Stimulated activated CD4-positive, alpha-beta T cell treated with anti-CD3 and anti-CD28 coated beads, TNF-alpha, amount 100 ng/mL, for 24 hours (primary cell): ENCODE measurements at regions not wholly inside any gene's neighbourhood (a gene's known extent, or its start where the extent isn't known, plus 50 kb on each side); places are given as distances from the start of the nearest gene placed in this dataset.
"Not testable (repeated sequence)": the region's sequence is repeated elsewhere in the genome, so short reads cannot be mapped to it uniquely, and the experiment has no call there.

Experiments used
- DNase-seq, 3 experiments: peaks; one replicate each; pipeline ENCODE4 v3.0.0-alpha.2; 2020; ENCODE audit warnings: low read depth in 3 of 3

DNA sequence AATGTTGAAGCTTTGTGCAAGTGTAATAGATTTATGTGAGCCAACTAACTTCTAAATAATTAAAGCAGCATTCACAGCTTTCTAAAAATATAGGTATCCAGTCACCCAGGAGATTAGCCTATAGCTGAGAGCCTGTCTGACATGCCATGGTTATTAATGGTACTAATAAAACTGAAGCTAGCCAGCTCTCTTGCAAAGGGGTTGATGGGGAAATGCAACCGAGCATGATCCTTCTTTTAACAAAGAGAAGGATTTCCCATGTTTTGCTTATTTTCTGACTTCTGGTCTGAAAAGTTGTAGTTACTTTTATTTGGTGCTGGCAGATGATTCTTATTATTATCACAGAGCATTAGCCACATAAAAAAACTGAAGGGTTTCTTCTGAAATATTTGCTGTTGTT is 488.7 kb upstream of the CYLC2 start:
- DNase-seq, result no peak

DNA sequence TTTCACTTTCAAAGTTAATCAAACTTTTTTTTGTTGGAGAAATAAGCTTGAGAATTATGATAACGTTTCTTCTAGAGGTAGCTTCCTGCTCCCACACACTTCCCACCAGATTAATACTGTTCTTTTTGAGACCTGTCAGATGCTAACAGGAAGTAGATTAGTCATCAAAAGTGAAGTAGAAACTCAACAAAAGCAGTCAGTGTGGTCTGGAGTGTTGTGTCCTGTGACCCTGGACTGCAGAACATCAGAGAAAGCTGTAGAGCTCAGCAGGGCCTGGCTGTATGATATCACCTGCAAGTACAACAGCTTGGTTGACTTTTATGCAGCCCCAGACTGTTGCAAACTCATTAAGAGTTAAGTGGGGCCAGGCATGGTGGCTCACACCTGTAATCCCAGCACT is 495.7 kb upstream of the CYLC2 start:
- no peak for DNase-seq

DNA sequence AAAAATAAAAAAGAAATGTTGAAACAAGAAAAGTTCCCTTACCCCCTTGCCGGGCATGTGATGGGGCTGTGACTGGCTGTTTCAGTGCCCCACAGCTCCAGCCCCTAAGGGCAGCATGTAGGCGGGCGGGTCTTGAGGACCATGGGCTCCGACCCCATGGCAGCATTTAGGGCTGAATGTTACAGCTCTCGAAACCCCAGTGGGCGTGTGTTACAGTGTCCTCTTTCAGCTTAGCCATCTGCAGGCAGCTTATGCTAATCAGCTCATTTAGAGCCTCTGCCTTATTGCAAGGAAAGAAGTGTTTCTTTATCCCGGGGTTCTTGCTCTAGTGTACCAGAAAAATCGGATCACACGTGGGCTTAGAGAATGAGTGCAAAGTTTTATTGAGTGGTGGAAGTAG is 497.4 kb upstream of the CYLC2 start:
- no peak for DNase-seq

DNA sequence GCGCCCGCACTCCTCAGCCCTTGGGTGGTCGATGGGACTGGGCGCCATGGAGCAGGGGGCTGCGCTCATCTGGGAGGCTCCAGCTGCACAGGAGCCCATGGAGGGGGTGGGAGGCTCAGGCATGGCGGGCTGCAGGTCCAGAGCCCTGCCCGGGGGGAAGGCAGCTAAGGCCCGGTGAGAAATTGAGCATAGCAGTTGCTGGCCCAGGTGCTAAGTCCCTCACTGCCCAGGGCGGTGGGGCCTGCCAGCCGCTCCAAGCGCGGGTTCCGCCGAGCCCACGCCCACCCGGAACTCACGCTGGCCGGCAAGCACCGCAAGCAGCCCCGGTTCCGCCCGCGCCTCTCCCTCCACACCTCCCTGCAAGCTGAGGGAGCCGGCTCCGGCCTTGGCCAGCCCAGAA is 508.2 kb upstream of the CYLC2 start:
- not testable (repeated sequence) for DNase-seq

DNA sequence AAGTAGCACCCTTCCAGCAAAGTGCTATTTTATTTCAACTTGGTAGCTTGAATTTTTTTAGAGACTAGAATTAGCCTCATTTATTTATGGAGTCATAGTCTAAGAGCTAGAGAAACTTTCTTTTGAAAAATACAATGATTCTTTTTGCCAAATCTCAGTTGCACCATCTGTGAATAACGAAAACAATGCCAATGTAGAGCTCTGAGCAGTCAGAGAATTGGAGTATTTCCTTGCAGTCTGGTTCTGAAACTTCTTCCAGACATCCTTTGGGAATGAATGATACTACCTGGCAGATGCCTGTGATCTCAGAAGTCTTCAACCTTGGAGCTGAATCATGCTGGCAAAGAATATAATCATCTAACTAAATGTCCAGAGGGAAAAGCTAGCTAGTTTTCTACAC is 511.5 kb upstream of the CYLC2 start:
- no peak for DNase-seq

DNA sequence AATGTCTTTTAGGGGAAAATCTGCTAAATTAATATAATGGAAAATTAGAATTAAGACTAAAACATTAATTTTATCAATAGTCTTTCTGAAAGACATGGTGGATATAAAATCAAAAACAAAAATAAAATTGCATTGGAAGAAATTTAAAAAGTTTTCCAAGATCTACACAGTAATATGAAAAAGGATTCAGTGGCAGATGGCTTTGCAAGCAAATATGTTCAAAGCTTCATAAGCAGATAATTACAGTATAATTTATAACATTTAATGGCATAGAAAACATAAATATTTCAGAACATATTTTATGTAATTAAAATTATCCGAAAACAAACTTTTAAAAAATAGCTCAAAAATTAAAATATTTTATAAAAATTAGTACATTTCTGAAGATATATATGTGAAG is 512.4 kb upstream of the CYLC2 start:
- DNase-seq, result no peak

DNA sequence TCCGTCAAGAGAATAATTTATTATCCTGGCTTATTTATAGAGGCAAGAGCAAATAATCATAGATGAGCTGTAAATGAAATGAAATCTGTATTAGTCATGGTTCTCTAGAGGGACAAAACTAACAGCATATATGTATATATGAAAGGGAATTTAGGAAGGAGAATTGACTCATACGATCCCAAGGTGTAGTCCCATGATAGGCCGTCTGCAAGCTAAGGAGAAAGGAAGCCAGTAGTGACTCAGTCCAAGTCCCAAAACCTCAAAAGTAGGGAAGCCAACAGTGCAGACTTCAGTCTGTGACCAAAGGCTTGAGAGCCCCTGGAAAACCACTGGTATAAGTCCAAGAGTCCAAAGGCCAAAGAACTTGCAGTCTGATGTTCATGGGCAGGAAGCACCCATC is 515.9 kb upstream of the CYLC2 start:
- no peak for DNase-seq

DNA sequence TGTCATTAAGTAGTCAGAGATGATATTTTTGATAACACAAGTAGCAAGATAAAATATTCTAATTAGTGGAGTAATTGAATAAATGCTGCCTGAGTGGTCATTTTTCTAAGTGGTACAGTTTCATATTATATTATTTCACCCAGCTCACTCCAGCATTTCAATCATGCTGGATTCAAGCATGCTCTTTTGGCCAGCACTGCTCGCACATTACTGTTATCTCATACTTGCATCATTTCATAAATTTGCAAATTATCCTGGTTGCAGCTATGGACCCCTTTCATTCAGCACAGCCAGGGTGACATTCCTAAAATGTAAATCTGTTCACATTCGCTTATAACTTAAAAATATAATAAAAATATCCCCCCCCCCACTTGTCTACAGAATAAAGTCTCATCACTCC is 520.8 kb upstream of the CYLC2 start:
- DNase-seq, result no peak

DNA sequence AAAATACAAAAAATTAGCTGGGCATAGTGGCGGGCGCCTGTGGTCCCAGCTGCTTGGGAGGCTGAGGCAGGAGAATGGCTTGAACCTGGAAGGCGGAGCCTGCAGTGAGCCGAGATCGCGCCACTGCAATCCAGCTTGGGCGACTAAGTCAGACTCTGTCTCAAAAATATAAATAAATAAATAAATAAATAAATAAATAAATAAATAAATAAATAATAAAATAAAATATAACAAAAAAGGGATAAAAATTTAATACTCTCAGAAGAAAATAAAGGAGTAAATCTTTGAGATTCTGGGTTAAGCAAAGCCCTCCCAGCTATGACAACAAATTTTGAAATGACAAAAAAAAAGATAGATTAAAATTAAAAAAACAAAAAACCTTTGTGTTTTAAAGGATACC is 525.7 kb upstream of the CYLC2 start:
- DNase-seq, result not testable (repeated sequence)

DNA sequence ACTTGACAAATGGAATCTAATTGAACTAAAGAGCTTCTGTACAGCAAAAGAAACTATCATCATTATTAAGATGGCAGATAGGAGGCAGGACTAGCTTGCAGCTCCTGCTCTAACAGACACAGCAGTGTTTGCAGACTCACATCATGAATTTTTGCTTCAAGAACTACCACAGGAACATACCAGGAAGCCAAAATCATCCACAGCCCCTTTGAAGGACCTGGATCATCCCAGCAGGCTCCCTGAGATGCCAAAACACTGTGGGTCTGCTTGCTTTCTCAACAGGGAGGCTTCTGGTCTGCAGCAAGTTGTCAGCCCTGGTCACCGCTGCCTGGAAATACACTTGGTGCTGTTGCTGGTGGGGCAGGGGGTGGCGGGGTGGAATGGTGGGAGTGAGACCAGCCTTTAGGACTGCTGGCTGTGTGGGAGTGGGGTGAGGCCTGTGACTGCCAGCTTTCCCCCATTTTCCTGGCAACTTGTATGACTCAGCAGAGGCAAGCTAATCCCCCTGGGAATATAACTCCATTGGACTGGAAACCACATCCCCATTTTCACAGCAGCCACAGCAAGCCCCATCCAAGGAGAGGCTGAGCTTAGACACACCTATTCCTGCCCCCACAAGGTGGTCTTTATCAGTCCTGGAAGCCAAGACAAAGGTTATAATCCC is 533.8 kb upstream of the CYLC2 start:
- no peak for DNase-seq

DNA sequence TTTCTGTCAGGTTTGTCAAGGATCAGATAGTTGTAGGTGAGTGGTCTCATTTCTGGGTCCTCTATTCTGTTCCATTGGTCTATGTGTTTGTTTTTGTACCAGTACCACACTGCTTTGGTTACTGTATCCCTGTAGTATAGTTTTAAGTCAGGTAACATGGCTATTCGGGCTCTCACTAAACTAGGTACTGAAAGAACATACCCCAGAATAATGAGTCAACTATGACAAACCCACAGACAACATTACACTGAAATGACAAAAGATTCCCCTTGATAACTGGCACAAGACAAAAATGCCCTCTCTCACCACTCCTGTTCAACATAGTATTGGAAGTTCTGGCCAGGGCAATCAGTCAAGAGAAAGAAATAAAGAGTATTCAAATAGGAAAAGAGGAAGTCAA is 535.3 kb upstream of the CYLC2 start:
- DNase-seq, result no peak

DNA sequence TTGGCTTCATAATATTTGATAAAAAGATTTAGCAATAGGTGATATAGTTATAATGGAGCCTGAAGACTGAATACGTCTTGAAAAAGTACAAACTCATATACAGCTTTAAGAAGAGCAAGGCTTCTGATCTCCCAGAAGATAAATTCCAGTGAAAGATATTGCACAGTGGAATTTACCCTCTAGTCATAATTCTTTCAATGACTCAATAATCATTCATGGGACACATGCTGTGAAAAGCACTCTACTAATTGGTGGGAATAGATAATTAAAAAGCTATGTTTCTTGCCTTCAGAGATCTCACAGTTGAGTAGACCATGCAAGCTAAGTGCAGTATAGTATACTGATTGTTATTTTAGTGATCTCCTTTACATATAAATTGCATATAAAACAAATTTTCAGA is 538.6 kb upstream of the CYLC2 start:
- no peak for DNase-seq

DNA sequence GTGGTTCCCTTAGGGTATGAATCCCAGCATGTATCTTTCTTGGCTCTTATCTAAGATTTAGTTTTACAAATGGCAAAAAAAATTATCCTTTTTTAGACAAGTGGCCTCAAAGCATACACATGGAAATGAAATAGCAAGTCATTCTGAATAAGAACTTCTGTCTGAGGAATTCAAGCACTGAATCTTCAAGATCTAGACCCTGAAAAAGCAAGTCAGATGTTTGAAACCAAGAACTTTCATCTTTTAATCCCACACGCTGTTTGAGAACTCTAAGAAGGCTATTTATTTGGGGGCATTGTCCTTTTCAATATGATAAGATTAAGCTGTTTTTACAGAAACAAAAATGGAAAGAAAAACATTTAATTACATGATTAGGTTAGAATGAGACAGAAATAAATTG is 549.2 kb upstream of the CYLC2 start:
- no peak for DNase-seq

DNA sequence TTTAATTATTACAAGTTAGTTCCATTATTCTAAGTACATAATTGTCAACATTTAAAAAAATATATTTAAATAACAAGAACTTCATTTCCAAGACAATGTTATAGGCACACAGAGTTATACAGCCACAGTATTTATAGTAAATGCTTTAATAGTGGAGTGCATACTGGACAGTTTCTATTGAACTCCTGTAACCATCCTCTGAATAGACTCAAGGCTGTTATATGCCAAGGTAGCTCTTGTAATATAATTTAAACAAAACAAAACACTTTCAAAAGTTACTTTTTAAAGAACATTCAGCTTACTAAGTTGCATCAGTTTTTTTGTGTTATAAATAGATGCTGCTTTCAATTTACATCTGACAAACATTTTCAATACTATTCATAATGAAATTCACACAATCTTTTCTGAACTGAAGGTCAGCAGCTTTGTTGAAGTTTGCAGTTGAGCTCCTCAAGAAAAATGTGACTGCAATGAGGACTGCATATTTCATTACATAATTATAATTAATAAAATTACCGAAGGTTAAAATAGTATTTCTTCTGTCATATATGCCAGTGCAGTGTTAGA is 549.9 kb upstream of the CYLC2 start:
- DNase-seq, result no peak

DNA sequence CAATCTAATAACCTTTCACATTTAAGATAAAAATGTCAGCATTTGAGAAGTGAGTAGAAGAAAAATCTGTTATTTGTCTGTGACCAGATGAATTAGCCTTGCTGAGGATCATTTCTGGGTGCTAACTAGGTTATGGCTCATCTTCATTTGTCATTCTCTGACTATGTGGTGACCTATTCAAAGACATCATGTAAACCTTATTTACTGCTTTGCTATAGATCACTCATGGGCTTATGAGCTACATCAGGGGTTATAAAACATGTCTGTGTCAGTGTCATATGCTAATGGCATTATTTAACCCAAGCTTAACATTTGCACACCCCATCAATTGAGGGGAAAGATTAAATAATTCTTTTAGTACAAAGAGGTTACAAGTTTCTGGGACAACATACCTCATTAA is 555.5 kb upstream of the CYLC2 start:
- no peak for DNase-seq

DNA sequence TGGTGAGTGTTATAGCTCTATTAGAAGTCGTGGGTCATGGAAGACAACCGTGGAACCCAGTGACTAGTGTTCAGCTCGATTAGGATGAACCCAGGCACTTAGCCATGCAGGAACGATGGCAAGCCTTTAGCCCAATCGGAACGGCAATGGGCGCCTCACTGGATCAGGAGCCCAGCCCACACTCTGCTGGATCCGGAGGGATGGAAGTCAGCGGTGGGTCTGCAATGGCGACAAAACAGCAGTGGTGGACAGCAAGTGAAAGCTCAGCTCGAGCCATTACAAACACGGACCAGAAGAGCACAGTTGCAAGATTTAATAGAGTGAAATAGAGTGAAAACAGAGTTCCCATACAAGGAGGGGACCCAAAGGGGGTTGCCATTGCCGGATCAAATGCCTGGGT is 558.5 kb upstream of the CYLC2 start:
- DNase-seq, result not testable (repeated sequence)

DNA sequence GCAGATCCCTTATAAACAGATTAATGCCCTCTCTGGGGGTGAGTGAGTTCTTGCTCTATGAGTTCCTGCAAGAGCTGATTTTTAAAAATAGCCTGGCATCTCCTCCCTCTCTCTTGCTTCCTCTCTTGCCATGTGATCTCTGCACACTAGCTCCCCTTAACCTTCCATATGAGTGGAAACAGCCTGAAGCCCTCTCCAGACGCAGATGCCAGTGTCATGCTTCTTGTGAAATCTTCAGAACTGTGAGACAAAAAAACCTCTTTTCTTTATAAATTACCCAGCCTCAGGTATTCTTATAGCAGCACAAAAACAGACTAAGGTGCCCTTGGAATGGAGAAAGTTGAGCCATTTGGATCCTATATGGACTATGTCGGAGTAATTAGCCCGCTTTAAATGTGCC is 559.7 kb upstream of the CYLC2 start:
- DNase-seq, result no peak

DNA sequence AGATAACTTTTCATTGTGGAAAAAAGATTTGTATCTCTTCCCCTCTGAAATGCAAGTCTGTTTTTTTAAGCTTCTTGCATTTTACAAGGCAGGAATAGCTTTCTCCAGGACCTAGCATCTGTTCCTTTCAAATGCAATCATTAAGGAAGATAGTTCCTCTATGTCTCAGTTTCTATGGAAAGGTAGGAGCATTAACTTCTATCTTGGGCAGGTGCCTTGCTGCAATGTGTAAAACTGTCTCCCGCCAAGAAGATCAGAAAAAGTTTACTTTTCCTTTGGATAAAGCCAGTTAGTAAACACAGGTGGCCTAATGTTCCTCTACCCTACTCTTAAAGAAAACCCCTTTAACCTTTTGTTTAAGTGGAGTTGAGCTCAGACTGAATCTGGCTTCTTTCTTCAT is 560.6 kb upstream of the CYLC2 start:
- DNase-seq, result no peak

DNA sequence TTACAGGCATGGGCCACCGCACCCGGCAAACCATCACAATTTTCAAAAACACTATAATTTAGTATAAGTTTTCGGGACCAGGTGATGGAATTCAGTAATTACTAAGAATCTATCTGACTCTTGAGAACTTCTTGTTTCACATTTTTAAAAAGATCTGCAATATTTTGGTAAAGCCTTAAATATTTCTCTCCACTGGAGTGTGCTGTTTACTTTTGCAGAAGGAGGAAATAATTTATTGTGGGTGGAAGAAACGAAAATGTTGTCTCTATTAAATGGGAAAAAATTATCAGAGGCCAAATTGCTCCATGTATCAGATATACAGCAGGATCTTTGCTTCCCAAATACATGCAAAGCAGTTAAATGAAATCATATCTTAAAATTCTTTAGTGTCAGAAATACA is 566.8 kb upstream of the CYLC2 start:
- no peak for DNase-seq

DNA sequence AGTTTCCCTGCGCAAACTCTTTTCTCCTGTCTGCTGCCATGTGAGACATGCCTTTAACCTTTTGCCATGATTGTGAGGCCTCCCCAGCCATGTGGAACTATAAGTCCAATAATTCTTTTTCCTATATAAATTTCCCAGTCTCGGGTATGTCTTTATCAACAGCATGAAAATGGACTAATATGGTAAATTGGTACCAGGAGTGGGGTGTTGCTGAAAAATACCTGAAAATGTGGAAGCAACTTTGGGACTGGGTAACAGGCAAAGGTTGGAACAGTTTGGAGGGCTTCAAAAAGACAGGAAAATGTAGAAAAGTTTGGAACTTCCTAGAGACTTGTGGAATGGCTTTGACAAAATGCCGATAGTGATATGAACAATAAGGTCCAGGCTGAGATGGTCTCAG is 578.9 kb upstream of the CYLC2 start:
- DNase-seq, result not testable (repeated sequence)

DNA sequence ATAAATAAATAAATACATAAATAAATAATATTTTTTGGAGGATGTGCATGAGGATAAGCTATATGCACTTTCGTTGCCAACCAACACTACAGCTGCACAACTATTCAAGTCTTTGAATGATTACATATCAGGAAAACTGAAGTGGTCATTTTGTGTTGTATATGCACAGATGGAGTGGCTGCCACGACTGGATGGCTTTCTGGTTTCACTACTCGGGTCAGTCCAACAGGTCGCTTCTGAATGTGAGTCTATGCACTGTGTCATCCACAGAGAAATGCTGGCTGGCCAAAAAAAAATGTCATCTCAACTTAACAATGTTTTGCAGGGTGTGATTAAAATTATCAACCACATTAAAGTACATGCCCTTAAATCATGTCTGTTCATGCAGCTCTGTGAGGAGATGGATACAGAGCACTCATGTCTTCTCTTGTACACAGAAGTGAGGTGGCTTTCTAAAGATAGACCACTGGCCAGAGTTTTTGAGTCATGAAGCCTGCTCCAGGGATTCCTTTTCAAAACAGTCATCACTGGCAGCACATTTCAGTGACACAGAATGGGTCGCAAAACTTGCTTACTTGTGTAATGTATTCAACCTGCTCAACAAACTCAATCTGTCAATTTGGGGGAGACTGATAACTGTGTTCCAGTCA is 589.8 kb upstream of the CYLC2 start:
- DNase-seq, result no peak

DNA sequence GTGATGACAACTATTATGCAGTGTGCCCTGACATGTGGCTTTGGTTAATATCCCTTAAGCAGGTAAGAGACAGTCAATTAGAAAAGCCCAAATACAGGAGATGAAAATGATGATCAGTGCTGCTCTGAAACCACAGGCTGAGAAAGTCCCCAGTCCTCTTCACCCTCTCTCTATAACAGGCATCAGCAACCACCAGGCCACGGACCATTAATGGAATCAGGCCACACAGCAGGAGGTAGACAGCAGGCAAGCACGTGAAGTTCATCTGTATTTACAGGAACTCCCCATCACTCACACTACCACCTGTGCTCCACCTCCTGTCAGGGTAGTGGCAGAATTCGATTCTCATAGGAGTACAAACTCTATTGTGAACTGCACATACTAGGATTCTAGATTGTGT is 591.6 kb upstream of the CYLC2 start:
- no peak for DNase-seq

DNA sequence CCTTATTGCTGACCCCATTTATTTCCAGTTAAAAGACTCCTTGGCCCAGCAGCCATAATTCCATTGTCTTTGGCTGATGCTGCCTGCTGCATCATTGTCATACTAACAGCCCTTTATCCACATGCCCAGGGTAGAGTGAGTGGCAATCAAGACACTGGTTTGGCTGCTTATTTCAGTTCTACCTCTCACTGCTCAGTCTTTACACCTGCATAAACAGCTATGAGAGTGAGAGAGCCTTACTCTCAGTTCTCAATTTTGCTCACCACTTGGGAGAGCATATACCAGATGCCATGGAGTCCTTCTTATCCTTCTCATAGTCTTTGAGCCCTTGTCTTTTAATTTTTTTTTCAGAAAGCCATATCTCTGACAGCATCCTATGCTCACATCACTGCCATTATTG is 596.9 kb upstream of the CYLC2 start:
- no peak for DNase-seq

DNA sequence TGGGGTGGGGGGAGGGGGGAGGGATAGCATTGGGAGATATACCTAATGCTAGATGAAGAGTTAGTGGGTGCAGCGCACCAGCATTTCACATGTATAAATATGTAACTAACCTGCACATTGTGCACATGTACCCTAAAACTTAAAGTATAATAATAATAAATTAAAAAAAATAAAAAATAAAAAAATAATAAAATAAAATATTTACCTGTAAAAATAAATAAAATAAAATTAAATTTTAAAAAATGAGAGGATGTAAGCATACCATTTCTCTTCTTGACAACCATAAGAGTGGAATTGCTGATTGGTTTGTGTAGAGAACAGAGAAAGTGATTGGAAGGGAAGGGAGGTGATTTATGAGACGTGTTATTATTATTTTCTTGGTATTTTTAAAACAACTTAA is 609.5 kb upstream of the CYLC2 start:
- DNase-seq, result not testable (repeated sequence)
